HG02623 (cell line): ENCODE measurements at regions not wholly inside any gene's neighbourhood (a gene's known extent, or its start where the extent isn't known, plus 50 kb on each side); places are given as distances from the start of the nearest gene placed in this dataset.
A peak's percentile ranks its signal among the peaks of the same experiment; 100 is the strongest.

ENCODE experiments used
- ATAC-seq: cut with Tn5 transposase; IDR thresholded peaks from one replicate; pipeline ENCODE4 v1.9.1; 2021; ENCODE audit warnings: moderate library complexity; ENCODE audit not compliant: unreplicated experiment

DNA sequence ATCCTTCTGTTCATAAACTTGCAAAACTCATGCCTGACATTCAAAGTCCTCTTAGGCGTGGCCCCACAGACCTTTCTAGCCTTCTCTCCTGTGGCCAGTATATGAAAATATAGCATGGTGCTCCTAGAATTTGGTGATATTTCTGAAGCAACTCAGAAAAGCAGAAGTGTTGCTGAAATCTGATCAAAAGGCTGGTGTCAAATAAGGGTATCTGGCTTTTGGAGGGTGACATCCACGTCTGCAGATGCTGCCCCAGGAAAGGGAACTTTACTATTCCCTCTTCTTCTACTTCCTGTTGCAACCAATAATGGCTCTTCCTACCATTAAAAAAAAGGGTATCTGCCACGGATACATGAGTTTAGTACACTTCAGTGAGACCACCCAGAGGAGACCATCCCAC, 83.9 kb upstream of the RPS6KA3 start:
- no peak for ATAC-seq

DNA sequence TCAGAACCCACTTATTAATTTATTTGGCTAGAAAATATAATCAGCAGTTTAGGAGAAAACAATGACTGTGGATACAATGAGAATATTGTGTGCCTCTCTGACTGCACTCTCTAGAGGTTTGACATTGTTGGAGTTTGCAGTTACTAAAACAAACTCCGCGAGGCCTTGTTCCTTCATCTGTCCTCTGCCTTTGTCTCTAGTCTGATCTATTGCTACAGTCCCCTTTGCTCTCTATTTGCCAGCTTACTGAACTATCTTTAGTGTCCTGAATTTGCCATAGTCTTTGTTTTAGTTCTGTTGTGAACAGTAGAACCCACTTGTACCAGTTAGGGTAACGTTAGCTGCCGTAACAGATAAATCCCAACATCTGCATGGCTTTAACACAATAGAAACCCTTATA, 81.4 kb upstream of the RPS6KA3 start:
- no peak for ATAC-seq

DNA sequence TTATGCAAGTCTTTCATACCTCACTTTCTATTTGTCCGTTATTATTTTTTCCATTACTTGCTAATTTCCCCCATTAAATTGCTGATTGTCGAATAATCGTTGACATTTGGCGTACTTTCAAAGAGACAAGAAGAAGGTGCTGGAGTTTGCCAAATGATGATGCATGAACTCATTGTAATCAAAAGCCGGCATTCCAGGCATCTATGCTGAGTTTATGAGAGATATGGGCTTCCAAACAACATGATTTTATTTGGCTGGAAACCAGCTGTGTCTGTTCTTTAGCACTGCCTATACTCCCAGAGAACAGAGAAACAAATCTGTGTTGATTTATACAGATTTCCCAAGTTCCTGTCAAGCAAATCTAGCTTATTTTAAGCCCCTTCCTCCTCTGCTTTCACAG, 80.8 kb upstream of the RPS6KA3 start:
- no peak for ATAC-seq

DNA sequence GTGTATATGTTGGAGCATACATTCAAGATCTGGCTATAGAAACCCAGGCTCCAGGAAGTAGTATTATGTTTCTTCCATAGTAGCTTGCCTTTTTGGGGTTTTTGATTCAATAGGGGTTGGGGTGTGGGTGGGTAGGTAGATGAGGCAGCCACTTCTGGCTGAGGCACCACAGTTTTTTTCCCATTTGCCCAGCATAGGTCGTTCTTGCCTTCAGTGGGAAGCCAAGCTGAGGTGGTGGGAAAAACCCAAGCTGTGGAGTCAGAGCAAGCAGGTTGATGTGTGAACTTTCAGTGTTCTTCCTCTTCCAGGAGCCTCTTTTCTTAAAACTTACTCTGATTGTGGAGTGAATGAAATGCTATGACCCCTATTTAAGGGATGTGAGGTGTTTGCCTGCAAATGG, 67.0 kb upstream of the RPS6KA3 start:
- ATAC-seq, result no peak

DNA sequence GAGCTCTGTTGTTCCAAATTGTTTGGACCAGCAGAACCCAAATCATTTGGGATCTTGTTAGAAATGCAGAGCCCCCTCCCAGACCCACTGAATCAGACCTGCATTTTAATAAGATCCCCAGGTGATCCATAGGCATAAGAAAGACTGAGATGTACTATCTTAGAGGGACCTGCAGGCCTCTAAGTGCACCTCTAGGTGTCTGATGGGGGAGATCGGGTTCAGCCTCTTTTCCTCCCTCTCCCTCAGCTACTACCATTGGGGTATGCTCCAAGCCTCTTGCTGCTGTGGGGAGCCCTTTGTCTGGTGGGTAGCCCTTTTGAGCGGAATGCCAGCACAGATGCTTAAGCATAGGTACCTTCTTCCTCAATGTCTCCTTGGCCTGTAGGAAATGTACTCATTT, 63.8 kb upstream of the RPS6KA3 start:
- ATAC-seq, result no peak

DNA sequence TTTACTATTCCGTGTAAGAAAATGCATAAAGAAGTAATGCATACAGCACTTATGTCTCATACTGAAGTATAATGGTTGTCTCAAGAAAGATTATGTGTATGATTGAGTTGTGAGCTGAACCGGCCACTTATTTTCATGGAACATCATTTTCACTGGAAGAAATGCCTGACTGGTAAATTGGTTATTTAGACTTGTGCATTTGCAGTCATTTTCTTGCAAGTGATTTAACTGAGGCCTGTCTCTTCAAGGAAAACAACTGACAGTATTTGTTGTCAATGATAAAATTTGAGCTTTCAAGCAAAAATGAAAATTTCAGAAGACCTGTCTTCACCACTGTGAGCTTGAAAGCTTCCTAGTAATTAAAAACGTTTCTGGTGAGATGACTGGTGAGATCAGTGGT, 62.7 kb upstream of the RPS6KA3 start:
- no peak for ATAC-seq

DNA sequence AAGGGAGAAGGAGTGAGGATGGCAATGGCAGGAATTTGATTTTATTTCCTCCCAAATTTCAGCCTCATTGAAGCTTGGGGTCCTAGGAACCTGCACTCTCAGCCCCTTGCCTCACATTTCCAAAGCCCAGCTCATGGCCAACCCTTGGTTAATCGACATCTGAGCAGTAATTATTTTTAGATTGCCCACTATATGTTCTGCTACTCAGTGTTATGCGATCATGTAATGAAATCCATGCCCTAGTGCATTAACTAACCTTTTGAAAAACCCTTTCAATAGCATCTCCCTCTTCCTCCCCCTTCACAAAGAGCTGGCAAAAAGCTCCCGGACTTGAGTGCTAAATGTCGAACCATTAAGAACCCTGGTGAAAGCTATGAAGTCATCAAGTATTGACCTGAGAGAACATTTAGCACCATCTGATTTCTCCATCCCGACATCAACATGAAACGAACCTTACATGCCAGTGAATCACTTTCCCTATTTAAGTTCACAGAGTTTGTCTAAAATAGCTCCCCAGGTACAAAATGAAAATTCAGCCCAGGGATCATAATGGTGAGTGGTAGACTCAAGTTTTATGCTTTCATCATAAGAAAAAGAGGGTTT, 59.2 kb upstream of the RPS6KA3 start:
- ATAC-seq, result no peak

DNA sequence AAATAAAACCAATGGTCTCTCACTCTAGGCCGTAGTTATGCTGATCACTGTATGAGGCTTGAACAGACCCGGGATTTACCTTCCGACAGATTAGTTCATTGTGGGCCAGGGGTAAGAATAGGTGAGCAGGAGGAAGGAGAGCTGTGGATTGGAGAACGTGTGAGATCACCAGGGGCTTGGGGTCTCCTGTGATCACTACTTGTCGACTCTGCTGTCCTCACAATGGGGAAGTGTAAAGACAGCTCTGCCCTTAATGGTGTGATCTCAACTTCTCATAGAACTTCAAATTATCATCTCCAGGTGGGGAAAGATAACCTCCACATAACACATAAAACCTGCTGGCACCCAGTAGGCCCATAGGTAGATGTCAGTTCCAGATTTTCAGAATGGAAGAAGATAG, 56.2 kb upstream of the RPS6KA3 start:
- no peak for ATAC-seq

DNA sequence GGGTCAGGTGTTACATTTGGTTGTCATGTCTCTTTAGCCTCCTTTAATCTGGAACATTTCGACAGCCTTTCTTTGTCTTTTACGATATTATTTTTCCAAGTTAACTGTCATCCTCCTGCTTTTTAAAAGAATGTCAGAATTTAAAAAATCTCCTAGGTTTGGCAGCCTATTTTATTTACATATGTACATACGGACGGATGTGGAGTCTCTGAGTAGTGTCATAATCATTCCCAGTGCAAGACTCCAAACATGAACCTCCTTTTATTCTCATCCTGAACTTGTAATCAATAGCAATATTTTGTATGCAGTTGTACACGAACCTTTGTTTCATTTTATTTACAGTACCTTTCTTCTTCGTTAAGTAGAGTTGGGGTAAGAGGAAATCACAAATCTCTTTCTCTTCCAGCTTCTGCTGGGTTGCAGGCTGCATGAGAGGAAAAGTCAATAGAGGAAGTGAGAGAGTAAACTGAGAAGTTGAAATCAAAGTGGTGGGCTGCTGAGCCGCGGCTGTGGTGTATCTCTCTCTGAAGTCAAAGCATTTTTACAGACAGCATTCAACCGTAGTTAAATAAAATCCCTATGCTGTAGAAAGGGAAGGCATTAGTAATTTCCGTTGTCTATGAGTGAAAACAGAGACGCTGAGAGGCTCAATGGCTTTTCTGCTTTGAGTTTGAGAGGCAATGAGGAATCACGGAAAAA, 53.9 kb upstream of the RPS6KA3 start:
- ATAC-seq, result peak; percentile 97

DNA sequence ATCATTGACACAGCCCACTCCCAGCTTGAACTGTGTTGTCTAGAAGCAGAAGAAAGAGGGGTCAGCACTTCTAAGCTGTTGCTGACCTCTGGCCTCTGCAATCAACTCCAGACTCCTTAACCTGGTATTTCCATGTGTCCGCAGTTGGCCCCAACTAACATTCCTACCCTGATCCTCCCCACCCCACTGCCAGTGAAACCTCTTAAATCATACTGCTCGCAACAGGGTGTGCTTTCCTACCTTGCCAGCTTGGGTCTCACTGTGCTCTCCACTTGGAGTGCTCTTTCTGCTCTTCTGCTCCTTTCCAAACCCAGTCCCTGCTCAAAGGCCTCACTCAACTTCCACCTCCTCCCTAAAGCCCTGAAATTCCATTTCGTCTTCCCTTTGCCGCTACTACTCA, 52.3 kb upstream of the RPS6KA3 start:
- no peak for ATAC-seq

DNA sequence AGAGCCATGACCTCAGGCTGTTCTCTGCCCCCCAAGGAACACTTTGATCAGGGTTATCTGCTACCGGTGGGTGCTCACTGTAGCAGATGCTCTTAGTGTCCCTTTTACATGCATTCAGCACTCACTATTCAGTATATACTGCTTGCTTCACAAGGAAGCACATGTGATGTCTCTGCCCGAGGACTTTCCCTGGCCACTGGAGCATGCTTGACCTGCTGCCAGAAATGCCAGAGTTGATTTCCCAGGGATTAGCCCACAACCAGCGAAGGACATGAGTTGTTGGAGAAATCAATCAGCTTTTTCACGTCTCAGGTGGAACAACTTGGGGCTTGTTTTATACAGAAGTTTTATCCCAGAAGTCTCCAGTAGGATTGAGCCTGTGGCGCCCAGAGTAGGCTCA, 51.2 kb upstream of the RPS6KA3 start:
- no peak for ATAC-seq
